ENCODE measurements at regions not wholly inside any gene's neighbourhood (a gene's known extent, or its start where the extent isn't known, plus 50 kb on each side); places are given as distances from the start of the nearest gene placed in this dataset.
"Not testable (repeated sequence)": the region's sequence is repeated elsewhere in the genome, so short reads cannot be mapped to it uniquely, and the experiment has no call there.

GRCh38 chr10:61016630-61017029 is 72.6 kb upstream of the RHOBTB1 start:
- ATAC-seq (replicated peaks): no peak

DNA sequence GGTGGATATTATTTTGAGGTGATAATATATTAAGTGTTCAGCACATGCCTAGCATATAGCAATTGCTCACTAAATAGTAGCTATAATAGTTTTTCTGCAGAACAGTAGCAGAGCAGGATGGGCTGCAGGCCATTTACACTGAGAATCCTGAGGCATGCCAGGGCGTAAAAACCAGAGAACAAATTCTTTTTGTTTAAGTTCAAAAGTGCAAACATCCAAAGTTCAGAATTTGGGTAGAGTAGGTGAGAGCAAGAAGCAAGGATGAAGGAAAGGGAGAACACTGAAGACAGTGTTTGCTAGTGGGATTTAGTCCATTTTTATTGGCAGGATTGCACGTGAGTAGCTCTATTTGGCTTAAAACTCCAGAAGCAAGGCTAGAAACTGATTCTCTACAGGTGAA is 72.0 kb upstream of the RHOBTB1 start:
- Mint-ChIP-seq H3K36me3 (ENCODE audit: insufficient read depth) (no peaks in the 10 kb centered on the region), H3K27ac (no peak overlapping the region), H3K4me3 (no peak overlapping the region), H3K9me3 (no peaks in the 10 kb centered on the region), H3K27me3 (peaks cover 16 to 22% of the 10 kb centered on the region in 2 donors), H3K4me1 (ENCODE audit: low read depth in 2 of 2) (no peaks in the 10 kb centered on the region)
- ATAC-seq (replicated peaks): no peak
- DNase-seq: no peak

More at GRCh38 chr10:61016630-61017029, 72.6 kb upstream of the RHOBTB1 start:
- Mint-ChIP-seq H3K36me3 (ENCODE audit: insufficient read depth) (no peaks in the 10 kb centered on the region), H3K9me3 (no peaks in the 10 kb centered on the region), H3K27ac (no peak overlapping the region), H3K27me3 (peaks cover 16 to 22% of the 10 kb centered on the region in 2 donors), H3K4me1 (ENCODE audit: low read depth in 2 of 2) (no peaks in the 10 kb centered on the region), H3K4me3 (no peak overlapping the region)
- no peak for DNase-seq

DNA sequence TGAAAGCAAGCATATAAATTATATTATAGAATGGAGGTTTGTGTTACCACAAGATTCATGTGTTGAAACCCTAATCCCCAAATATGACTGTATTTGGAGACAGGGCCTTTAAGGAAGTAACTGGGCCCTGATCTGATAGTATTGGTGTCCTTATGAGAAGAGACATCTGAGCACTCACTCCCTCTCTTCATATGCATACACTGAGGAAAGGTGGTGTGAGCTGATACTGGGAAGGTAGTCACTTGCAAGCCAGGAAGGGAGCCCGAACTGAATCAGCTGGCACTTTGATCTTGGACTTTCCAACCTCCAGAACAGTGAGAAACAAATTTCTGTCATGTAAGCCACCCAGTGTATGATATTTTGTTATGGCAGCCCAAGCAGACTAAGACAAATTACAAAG is 66.9 kb upstream of the RHOBTB1 start:
- DNase-seq (no peak), ATAC-seq (replicated peaks) (no peak)
- H3K4me3 Mint-ChIP-seq: no peak overlapping the region
- no peaks in the 10 kb centered on the region for H3K4me1 Mint-ChIP-seq (ENCODE audit: low read depth in 2 of 2)
- H3K9me3 Mint-ChIP-seq: peaks cover 0 to 1% of the 10 kb centered on the region in 2 donors
- H3K27ac Mint-ChIP-seq: no peak overlapping the region
- H3K36me3 Mint-ChIP-seq (ENCODE audit: insufficient read depth): no peaks in the 10 kb centered on the region
- peaks cover 27 to 40% of the 10 kb centered on the region in 2 donors for H3K27me3 Mint-ChIP-seq

GRCh38 chr10:61003069-61003468 is 59.1 kb upstream of the RHOBTB1 start:
- not testable (repeated sequence) for ATAC-seq (replicated peaks); H3K27ac Mint-ChIP-seq; H3K9me3 Mint-ChIP-seq; H3K4me3 Mint-ChIP-seq; H3K4me1 Mint-ChIP-seq (ENCODE audit: low read depth in 2 of 2); H3K36me3 Mint-ChIP-seq (ENCODE audit: insufficient read depth); DNase-seq
- H3K27me3 Mint-ChIP-seq: peaks cover 23 to 54% of the 10 kb centered on the region in 2 donors

DNA sequence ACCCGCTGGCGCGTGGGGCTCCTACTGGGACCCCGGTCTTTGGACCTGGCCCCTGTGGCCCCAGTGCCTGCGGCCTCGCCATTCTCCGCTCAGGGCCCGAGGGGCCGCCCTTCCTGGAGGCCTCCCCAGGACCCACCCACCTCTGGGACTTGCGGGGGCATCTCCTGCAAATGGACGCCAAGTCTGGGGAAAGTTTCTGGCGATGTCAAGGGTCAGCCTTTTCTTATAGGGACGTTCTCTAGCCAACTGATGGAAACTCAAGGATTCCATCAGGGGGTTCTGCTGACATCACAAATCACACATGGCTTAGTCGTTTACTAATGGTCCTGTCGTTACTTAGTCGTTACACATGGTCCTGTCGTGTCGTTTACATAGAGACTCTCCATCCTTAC is 57.7 kb upstream of the RHOBTB1 start:
- Mint-ChIP-seq H3K9me3 (no peaks in the 10 kb centered on the region), H3K36me3 (ENCODE audit: insufficient read depth) (no peaks in the 10 kb centered on the region), H3K27me3 (peaks cover 22 to 47% of the 10 kb centered on the region in 2 donors), H3K27ac (no peak overlapping the region), H3K4me3 (peak overlapping the region in 1 of 2 donors; percentile 18), H3K4me1 (ENCODE audit: low read depth in 2 of 2) (no peaks in the 10 kb centered on the region)
- DNase-seq: no peak
- ATAC-seq (replicated peaks): no peak

DNA sequence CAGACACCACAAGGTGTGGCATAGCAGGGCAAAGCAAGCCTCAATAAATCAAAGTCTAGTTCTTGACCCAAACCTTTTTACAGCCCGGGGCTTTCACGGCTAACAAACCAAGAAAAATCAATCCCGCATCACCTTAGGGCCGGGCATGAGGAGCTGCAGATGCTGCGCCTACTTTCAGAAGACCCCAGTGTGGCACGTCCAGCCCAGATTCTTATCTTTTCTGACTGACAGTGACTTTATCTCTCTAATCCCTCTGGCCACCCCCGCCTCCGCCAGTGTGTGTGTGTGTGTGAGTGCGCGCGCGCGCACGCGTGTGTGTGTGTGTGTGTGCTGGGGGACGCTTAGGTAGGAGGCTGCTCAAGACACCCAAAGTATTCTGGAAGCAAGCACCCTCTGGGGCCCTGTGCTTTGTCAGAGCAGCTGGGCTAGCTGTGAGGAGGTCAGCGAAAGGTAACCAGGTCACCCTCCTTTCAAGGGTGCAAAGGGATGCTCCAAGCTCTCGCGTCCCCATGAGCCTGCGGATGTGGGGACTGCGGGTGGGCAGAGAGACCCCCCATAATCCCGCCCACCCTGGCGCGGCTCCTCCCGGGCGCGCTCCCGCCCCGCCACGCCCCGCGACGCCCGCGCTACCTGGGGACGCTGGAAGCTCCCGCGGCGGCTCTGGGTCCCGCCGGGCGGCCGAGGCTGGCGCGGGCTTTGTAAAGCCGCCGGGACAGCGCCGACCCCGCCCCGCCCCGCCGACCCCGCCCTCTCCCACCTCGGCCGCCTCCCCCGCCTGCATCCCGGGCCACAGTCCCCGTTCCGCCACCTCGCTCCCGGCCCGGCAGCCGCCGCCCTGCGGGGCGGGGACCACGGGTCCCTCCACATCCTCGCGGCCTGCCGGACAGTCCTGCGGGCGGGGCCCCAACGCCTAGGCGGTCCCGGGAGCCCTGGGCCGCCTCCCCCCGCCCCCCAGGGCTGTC is 57.1 kb upstream of the RHOBTB1 start:
- DNase-seq (no peak), ATAC-seq (replicated peaks) (no peak)
- Mint-ChIP-seq H3K36me3 (ENCODE audit: insufficient read depth) (no peaks in the 10 kb centered on the region), H3K27me3 (peaks cover 15 to 48% of the 10 kb centered on the region in 2 donors), H3K27ac (no peak overlapping the region), H3K4me1 (ENCODE audit: low read depth in 2 of 2) (no peaks in the 10 kb centered on the region), H3K9me3 (no peaks in the 10 kb centered on the region), H3K4me3 (no peak overlapping the region)

DNA sequence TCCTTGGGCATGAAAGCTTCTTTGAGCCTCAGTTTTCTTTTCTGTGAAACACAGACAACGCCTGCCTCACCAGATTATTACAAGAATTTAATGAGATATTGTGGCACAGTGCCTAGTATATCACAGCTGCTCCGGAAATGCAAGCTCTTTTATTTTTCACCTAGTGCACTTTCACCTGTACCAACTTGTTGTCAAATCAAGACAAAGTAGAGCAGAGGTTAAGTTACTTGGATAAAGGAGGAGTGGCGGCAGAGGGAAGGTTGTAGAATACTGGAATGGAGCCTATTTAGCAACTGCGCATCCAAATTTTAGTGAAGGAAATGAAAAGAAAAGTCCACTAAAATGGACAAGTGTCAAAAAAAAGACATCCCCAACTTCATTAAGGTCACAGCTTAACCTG is 54.9 kb upstream of the RHOBTB1 start:
- Mint-ChIP-seq H3K36me3 (ENCODE audit: insufficient read depth) (no peaks in the 10 kb centered on the region), H3K4me1 (ENCODE audit: low read depth in 2 of 2) (no peaks in the 10 kb centered on the region), H3K4me3 (no peak overlapping the region), H3K27ac (no peak overlapping the region), H3K27me3 (peaks cover 10 to 34% of the 10 kb centered on the region in 2 donors), H3K9me3 (no peaks in the 10 kb centered on the region)
- no peak for ATAC-seq (replicated peaks)
- no peak for DNase-seq

- Mint-ChIP-seq H3K4me1 (ENCODE audit: low read depth in 2 of 2) (no peaks in the 10 kb centered on the region), H3K4me3 (no peak overlapping the region), H3K9me3 (no peaks in the 10 kb centered on the region), H3K27ac (no peak overlapping the region), H3K27me3 (peaks cover 9 to 40% of the 10 kb centered on the region in 2 donors), H3K36me3 (ENCODE audit: insufficient read depth) (no peaks in the 10 kb centered on the region)
- DNase-seq (no peak), ATAC-seq (replicated peaks) (no peak)
Measured at GRCh38 chr10:60994128-60994527, 50.1 kb upstream of the RHOBTB1 start.

All from effector memory CD8-positive, alpha-beta T cell (primary cell).